H1 (cell line): ENCODE measurements at regions not wholly inside any gene's neighbourhood (a gene's known extent, or its start where the extent isn't known, plus 50 kb on each side); places are given as distances from the start of the nearest gene placed in this dataset.

Experiments
- ATF2 ChIP-seq: IDR thresholded peaks from 2 replicates; pipeline ENCODE4 v1.6.1; 2012; ENCODE audit warnings: low read length, inconsistent platforms
- SUZ12 ChIP-seq: fragments of 200-600 bp; sonication (generic); IDR thresholded peaks from 2 replicates; pipeline ENCODE4 v1.6.1; 2012; ENCODE audit warnings: mild to moderate bottlenecking, inconsistent platforms, low read length, moderate library complexity, mixed read lengths
- TAF1 ChIP-seq: IDR thresholded peaks from 2 replicates; pipeline ENCODE4 v1.6.1; 2011; ENCODE audit warnings: mild to moderate bottlenecking, low read depth, low read length
- YY1 ChIP-seq: IDR thresholded peaks from 2 replicates; pipeline ENCODE4 v1.6.1; 2011; ENCODE audit warnings: low read depth, mild to moderate bottlenecking, low read length

GRCh38 chr20:54981175-54981574 is 505.8 kb downstream of the DOK5 start:
- TF ChIP-seq SUZ12 (no peak), YY1 (no peak), ATF2 (no peak), TAF1 (no peak)
